DND-41 (cell line): ENCODE measurements at regions not wholly inside any gene's neighbourhood (a gene's known extent, or its start where the extent isn't known, plus 50 kb on each side); places are given as distances from the start of the nearest gene placed in this dataset.

Experiments used
- ATAC-seq: fragments of 200-7000 bp; cut with Tn5 transposase; 3 replicates; pipeline ENCODE4 v1.9.1; 2021; ENCODE audit warnings: low read depth; ENCODE audit not compliant: insufficient read depth
- DNase-seq: peaks from one replicate; pipeline ENCODE4 v3.0.0-alpha.2; 2020
- H2AFZ ChIP-seq: 2 replicates; pipeline ENCODE4 v1.6.0; 2012; ENCODE audit warnings: low read depth, low read length
- H3K27ac ChIP-seq: 2 replicates; pipeline ENCODE4 v1.5.1; 2012; ENCODE audit warnings: low read length, inconsistent platforms
- H3K27me3 ChIP-seq: fragments of 200-600 bp; sonication (generic); 2 replicates; pipeline ENCODE4 v1.6.0; 2012; ENCODE audit warnings: low read length, mild to moderate bottlenecking, inconsistent platforms; ENCODE audit not compliant: insufficient read depth, poor library complexity
- H3K36me3 ChIP-seq: 2 replicates; pipeline ENCODE4 v1.5.1; 2012; ENCODE audit warnings: low read length, inconsistent platforms; ENCODE audit not compliant: insufficient read depth
- H3K4me1 ChIP-seq: 2 replicates; pipeline ENCODE4 v1.5.1; 2012; ENCODE audit warnings: mild to moderate bottlenecking, low read length; ENCODE audit not compliant: insufficient read depth
- H3K4me2 ChIP-seq: 2 replicates; pipeline ENCODE4 v1.6.0; 2012; ENCODE audit warnings: mild to moderate bottlenecking, moderate library complexity, low read length, inconsistent platforms; ENCODE audit not compliant: insufficient read depth
- H3K4me3 ChIP-seq, 2 experiments: fragments of 200-600 bp in 1 of 2; shearing (Covaris generic) in 1 of 2; 2 replicates each; pipeline ENCODE4 v1.5.1; 2012 to 2016; ENCODE audit warnings: inconsistent platforms in 2 of 2, low read length in 2 of 2, mild to moderate bottlenecking in 2 of 2, low read depth in 1 of 2, moderate library complexity in 1 of 2
- H3K79me2 ChIP-seq: 2 replicates; pipeline ENCODE4 v1.6.0; 2012; ENCODE audit warnings: low read length, inconsistent platforms; ENCODE audit not compliant: insufficient read depth
- H3K9ac ChIP-seq: 2 replicates; pipeline ENCODE4 v1.6.0; 2012; ENCODE audit warnings: low read depth, mild to moderate bottlenecking, inconsistent platforms, low read length, moderate library complexity
- H3K9me3 ChIP-seq: 2 replicates; pipeline ENCODE4 v1.5.1; 2012; ENCODE audit warnings: low read length, moderate library complexity, mild to moderate bottlenecking, inconsistent platforms; ENCODE audit not compliant: insufficient read depth, severe bottlenecking
- H4K20me1 ChIP-seq: 2 replicates; pipeline ENCODE4 v1.6.0; 2012; ENCODE audit warnings: low read length; ENCODE audit not compliant: insufficient read depth
- EZH2 ChIP-seq: IDR thresholded peaks from 3 replicates; pipeline ENCODE4 v1.6.1; 2012; ENCODE audit warnings: borderline replicate concordance, low read depth, mild to moderate bottlenecking, moderate library complexity, low read length, inconsistent platforms; ENCODE audit not compliant: severe bottlenecking
- TF ChIP-seq, protein P1 (sequence below): IDR thresholded peaks from 2 replicates; pipeline ENCODE4 v1.5.1; 2012; ENCODE audit warnings: borderline replicate concordance, low read length, moderate library complexity, mild to moderate bottlenecking; ENCODE audit not compliant: poor library complexity, severe bottlenecking; ENCODE audit errors: extremely low read depth

DNA sequence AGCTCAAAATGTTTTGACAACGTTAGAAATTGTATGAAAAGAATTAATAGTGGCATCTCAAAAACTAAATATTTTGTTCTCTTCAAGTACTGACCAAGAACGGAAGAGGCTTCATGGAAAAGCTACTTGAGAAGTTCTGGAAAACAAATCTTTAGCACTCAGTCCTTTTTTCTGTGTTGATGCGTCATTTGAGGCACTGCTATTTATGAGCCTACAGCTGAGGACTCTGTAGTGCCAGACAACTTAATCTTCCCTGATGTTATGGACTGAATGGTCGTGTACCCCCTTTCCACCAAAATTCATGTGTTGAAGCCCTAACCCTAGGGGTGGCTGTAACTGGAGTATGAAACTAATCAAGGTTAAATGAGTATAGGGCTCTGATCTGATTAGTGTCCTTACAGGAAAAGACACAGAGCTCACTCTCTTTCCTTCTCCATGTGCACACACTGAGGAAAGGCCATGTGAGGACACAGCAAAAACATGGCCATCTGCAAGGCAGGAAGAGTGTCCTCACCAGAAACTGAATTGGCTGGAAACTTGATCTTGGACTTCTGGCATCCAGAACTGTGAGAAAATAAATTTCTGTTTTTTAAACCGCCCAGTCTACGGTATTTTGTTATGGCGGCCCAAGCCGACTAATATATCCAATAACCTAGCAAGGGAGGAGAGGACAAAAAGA lies 337.0 kb upstream of the CLEC14A start:
- no peak overlapping the region for H3K4me2 ChIP-seq
- H3K4me3 ChIP-seq = no peak overlapping the region
- no peaks in the 10 kb centered on the region for H3K9me3 ChIP-seq
- no peak overlapping the region for H2AFZ ChIP-seq
- H3K79me2 ChIP-seq = no peaks in the 10 kb centered on the region
- DNase-seq (no peak), ATAC-seq (no peak)
- H3K27ac ChIP-seq = no peak overlapping the region
- no peaks in the 10 kb centered on the region for H3K36me3 ChIP-seq
- no peak overlapping the region for H3K9ac ChIP-seq
- TF ChIP-seq EZH2 = no peak
- TF ChIP-seq, protein P1, sequence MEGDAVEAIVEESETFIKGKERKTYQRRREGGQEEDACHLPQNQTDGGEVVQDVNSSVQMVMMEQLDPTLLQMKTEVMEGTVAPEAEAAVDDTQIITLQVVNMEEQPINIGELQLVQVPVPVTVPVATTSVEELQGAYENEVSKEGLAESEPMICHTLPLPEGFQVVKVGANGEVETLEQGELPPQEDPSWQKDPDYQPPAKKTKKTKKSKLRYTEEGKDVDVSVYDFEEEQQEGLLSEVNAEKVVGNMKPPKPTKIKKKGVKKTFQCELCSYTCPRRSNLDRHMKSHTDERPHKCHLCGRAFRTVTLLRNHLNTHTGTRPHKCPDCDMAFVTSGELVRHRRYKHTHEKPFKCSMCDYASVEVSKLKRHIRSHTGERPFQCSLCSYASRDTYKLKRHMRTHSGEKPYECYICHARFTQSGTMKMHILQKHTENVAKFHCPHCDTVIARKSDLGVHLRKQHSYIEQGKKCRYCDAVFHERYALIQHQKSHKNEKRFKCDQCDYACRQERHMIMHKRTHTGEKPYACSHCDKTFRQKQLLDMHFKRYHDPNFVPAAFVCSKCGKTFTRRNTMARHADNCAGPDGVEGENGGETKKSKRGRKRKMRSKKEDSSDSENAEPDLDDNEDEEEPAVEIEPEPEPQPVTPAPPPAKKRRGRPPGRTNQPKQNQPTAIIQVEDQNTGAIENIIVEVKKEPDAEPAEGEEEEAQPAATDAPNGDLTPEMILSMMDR = no peak
- no peaks in the 10 kb centered on the region for H4K20me1 ChIP-seq
- no peaks in the 10 kb centered on the region for H3K4me1 ChIP-seq
- no peaks in the 10 kb centered on the region for H3K27me3 ChIP-seq

DNA sequence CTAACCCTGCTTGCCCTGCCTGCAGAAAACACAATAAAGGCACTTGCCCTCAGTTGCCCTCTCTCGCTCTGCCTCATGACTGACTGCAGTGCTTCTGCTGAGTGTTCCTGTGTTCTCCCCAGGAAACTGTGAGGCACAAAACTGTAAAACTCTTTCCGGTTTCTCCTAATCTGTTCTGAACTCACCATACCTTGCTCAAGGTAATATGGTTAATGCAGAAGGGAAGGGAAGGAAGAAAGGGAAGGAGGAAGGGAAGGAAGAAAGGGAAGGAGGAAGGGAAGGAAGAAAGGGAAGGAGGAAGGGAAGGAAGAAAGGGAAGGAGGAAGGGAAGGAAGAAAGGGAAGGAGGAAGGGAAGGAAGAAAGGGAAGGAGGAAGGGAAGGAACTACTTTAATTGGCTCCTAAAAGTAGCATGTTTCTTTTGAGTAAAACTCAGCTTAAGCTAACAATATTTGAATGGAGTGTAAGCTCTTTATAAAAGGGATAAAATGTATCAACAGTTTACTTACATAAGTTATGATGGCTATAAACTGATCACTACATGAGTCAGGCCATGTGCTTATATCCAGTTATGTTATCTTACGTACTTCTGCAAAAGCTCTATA lies 334.0 kb upstream of the CLEC14A start:
- Histone ChIP-seq H3K27ac (no peak overlapping the region), H3K27me3 (no peaks in the 10 kb centered on the region), H3K36me3 (no peaks in the 10 kb centered on the region), H3K9me3 (no peaks in the 10 kb centered on the region), H3K4me3 (no peak overlapping the region), H3K4me1 (no peaks in the 10 kb centered on the region), H3K79me2 (no peaks in the 10 kb centered on the region), H3K9ac (no peak overlapping the region), H3K4me2 (no peak overlapping the region), H2AFZ (no peak overlapping the region), H4K20me1 (no peaks in the 10 kb centered on the region)
- TF ChIP-seq EZH2 = no peak
- TF ChIP-seq, protein P1 = no peak
- DNase-seq (no peak), ATAC-seq (no peak)

DNA sequence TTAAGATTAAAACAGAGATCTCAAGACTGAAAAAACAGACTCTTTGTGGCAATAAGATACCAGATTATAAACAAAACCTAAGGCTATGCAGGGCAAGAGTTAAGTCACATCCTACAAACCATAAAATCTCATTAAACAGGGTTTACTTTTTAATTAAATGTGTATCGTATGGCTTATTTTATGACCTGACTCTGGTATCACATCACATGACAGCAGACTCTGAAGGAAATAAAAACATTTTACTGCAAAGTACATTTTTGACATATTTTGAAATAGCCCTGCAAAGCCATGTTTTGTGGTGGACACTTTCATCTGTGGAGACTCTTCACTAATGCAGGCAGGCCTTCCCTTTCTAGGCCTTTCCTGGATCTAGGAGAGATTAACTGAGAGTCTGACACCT lies 327.6 kb upstream of the CLEC14A start:
- Histone ChIP-seq H4K20me1 (no peaks in the 10 kb centered on the region), H3K4me2 (no peak overlapping the region), H3K27ac (no peak overlapping the region), H3K4me3 (no peak overlapping the region), H3K27me3 (no peaks in the 10 kb centered on the region), H3K9ac (no peak overlapping the region), H2AFZ (no peak overlapping the region), H3K9me3 (no peaks in the 10 kb centered on the region), H3K4me1 (no peaks in the 10 kb centered on the region), H3K79me2 (no peaks in the 10 kb centered on the region), H3K36me3 (no peaks in the 10 kb centered on the region)
- no peak for ATAC-seq
- TF ChIP-seq, protein P1 = no peak
- no peak for TF ChIP-seq EZH2
- DNase-seq = no peak
